ENCODE measurements at regions not wholly inside any gene's neighbourhood (a gene's known extent, or its start where the extent isn't known, plus 50 kb on each side); places are given as distances from the start of the nearest gene placed in this dataset.
A peak's percentile ranks its signal among the peaks of the same experiment; 100 is the strongest.

DNA sequence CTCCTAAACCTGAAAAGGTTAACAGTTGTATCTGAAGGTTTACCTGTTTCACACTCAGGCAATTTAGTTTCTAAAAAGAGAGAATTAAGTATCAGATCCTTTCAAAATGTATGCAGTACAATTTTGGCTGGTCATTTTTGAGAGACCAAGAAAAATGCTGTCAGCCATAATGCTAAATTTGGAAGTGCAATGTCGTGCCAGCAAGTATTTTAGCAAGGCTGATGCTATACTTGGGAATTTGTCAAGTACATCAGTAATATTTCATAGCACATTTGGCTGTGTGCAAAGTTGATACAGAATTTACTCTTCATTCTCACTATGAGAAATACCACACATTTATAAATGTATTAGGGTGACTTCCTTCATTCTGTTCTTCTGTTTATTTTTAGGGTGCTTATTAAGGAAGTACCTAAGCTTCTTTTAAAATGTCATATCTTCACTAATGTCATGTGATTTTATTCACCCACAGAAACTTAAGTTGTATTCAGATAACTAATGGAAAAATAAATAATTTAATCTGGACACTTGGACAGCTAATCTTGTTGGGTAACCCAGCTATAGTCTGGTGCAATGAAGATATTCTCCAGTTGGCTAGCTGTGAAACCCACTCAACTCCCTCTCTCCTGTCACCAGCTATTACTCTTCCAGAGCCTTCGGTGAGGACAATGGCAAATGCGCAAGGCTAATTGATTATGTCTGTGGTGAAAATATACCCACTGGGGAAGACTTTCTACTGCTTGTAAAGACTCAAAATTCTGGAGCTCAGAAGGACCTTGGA, 84.2 kb upstream of the TLL1 start:
- Histone ChIP-seq H3K27ac (ENCODE audit: low read length) (no peak overlapping the region), H3K36me3 (ENCODE audit: control insufficient read depth in 2 of 2, extremely low read depth in 1 of 2, insufficient read depth in 1 of 2, low read length in 1 of 2) (no peaks in the 10 kb centered on the region), H3K4me3 (ENCODE audit: control insufficient read depth in 1 of 2, extremely low read depth in 1 of 2, low read length in 1 of 2) (no peak overlapping the region), H3K9me3 (no peaks in the 10 kb centered on the region), H3K4me1 (ENCODE audit: control insufficient read depth in 1 of 2, extremely low read depth in 1 of 2, insufficient read depth in 2 of 2, low read length in 2 of 2) (no peaks in the 10 kb centered on the region), H3K27me3 (replicated peaks in 1 of 2; ENCODE audit: control insufficient read depth in 2 of 2, extremely low read depth in 1 of 2, insufficient read depth in 2 of 2, low read length in 1 of 2) (no peaks in the 10 kb centered on the region)
- ATAC-seq (replicated peaks in 1 of 4) (no peak), DNase-seq (no peak)
- no CpG with 5 or more reads among the region's 3 CpGs for WGBS (ENCODE audit: insufficient coverage)
- ChIA-PET POLR2A (no interaction called here), CTCF (interaction anchor here in 1 of 2 donors (0.6 kb wide), 1 partner anchor 365 kb away, joined by 3 read pairs; no protein-coding TSS in a partner anchor)
- Mint-ChIP-seq H3K27me3 (no peaks in the 10 kb centered on the region), H3K4me3 (no peak overlapping the region), H3K36me3 (no peaks in the 10 kb centered on the region), H3K4me1 (no peaks in the 10 kb centered on the region), H3K9me3 (peaks cover 0 to 12% (median 2%) of the 10 kb centered on the region in 3 donors), H3K27ac (no peak overlapping the region)

GRCh38 chr4:165793236-165793635, 79.8 kb upstream of the TLL1 start:
- Mint-ChIP-seq H3K4me3 (no peak overlapping the region), H3K9me3 (peaks cover 0 to 17% (median 8%) of the 10 kb centered on the region in 3 donors), H3K27ac (no peak overlapping the region), H3K4me1 (no peaks in the 10 kb centered on the region), H3K27me3 (no peaks in the 10 kb centered on the region), H3K36me3 (no peaks in the 10 kb centered on the region)
- ATAC-seq (replicated peaks in 1 of 4) (no peak), DNase-seq (no peak)
- no CpG with 5 or more reads among the region's 2 CpGs for WGBS (ENCODE audit: insufficient coverage)
- no peak overlapping the region for H3K4me3 ChIP-seq (ENCODE audit: control insufficient read depth in 1 of 2, extremely low read depth in 1 of 2, low read length in 1 of 2)
- H3K27me3 ChIP-seq (replicated peaks in 1 of 2; ENCODE audit: control insufficient read depth in 2 of 2, extremely low read depth in 1 of 2, insufficient read depth in 2 of 2, low read length in 1 of 2) = no peaks in the 10 kb centered on the region
- no peaks in the 10 kb centered on the region for H3K4me1 ChIP-seq (ENCODE audit: control insufficient read depth in 1 of 2, extremely low read depth in 1 of 2, insufficient read depth in 2 of 2, low read length in 2 of 2)
- no peak overlapping the region for H3K27ac ChIP-seq (ENCODE audit: low read length)
- no peaks in the 10 kb centered on the region for H3K36me3 ChIP-seq (ENCODE audit: control insufficient read depth in 2 of 2, extremely low read depth in 1 of 2, insufficient read depth in 1 of 2, low read length in 1 of 2)
- no peaks in the 10 kb centered on the region for H3K9me3 ChIP-seq
- ChIA-PET CTCF (no interaction called here), POLR2A (no interaction called here)

DNA sequence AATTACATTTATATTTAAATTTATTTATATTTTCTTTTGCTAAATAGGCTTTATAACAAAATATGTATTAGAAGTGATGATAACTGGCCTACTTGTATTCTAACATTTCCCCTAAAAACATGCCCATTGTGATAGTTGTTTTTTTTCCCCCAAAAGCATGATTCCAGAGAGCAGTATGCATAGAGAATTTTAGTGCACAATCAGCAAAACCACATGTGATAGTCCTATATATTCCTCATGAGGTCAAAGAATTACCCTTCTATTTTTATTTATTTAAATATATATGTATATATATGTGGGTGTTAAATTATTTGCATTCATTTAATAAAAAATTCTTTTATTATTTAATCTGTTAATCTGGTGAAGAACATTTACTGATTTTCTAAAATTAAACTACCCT, 78.2 kb upstream of the TLL1 start:
- ATAC-seq (replicated peaks in 1 of 4) (no peak), DNase-seq (no peak)
- Mint-ChIP-seq H3K9me3 (peaks cover 0 to 11% (median 6%) of the 10 kb centered on the region in 3 donors), H3K4me1 (no peaks in the 10 kb centered on the region), H3K36me3 (no peaks in the 10 kb centered on the region), H3K27me3 (no peaks in the 10 kb centered on the region), H3K4me3 (no peak overlapping the region), H3K27ac (no peak overlapping the region)
- Histone ChIP-seq H3K27me3 (replicated peaks in 1 of 2; ENCODE audit: control insufficient read depth in 2 of 2, extremely low read depth in 1 of 2, insufficient read depth in 2 of 2, low read length in 1 of 2) (no peaks in the 10 kb centered on the region), H3K9me3 (no peaks in the 10 kb centered on the region), H3K4me1 (ENCODE audit: control insufficient read depth in 1 of 2, extremely low read depth in 1 of 2, insufficient read depth in 2 of 2, low read length in 2 of 2) (no peaks in the 10 kb centered on the region), H3K27ac (ENCODE audit: low read length) (no peak overlapping the region), H3K36me3 (ENCODE audit: control insufficient read depth in 2 of 2, extremely low read depth in 1 of 2, insufficient read depth in 1 of 2, low read length in 1 of 2) (no peaks in the 10 kb centered on the region), H3K4me3 (ENCODE audit: control insufficient read depth in 1 of 2, extremely low read depth in 1 of 2, low read length in 1 of 2) (no peak overlapping the region)
- ChIA-PET POLR2A (no interaction called here), CTCF (no interaction called here)

GRCh38 chr4:165799384-165799815, 73.6 kb upstream of the TLL1 start:
- no peak overlapping the region for H3K27ac Mint-ChIP-seq
- peaks cover 0 to 6% (median 6%) of the 10 kb centered on the region in 3 donors for H3K9me3 Mint-ChIP-seq
- H3K36me3 Mint-ChIP-seq = no peaks in the 10 kb centered on the region
- H3K4me1 ChIP-seq (ENCODE audit: control insufficient read depth in 1 of 2, extremely low read depth in 1 of 2, insufficient read depth in 2 of 2, low read length in 2 of 2) = no peaks in the 10 kb centered on the region
- H3K4me3 Mint-ChIP-seq = no peak overlapping the region
- DNase-seq = peak in 1 of 35 experiments; percentile 3
- H3K27me3 ChIP-seq (replicated peaks in 1 of 2; ENCODE audit: control insufficient read depth in 2 of 2, extremely low read depth in 1 of 2, insufficient read depth in 2 of 2, low read length in 1 of 2) = no peaks in the 10 kb centered on the region
- 98% methylated on average over 18 of the region's 28 CpGs for WGBS (ENCODE audit: insufficient coverage)
- no peaks in the 10 kb centered on the region for H3K4me1 Mint-ChIP-seq
- H3K36me3 ChIP-seq (ENCODE audit: control insufficient read depth in 2 of 2, extremely low read depth in 1 of 2, insufficient read depth in 1 of 2, low read length in 1 of 2) = no peaks in the 10 kb centered on the region
- no peak for ATAC-seq (replicated peaks in 1 of 4)
- no peak overlapping the region for H3K27ac ChIP-seq (ENCODE audit: low read length)
- no peaks in the 10 kb centered on the region for H3K9me3 ChIP-seq
- no peaks in the 10 kb centered on the region for H3K27me3 Mint-ChIP-seq
- no peak overlapping the region for H3K4me3 ChIP-seq (ENCODE audit: control insufficient read depth in 1 of 2, extremely low read depth in 1 of 2, low read length in 1 of 2)
- CTCF ChIA-PET = no interaction called here
- POLR2A ChIA-PET = no interaction called here

- no peak for DNase-seq
- ChIA-PET CTCF (no interaction called here), POLR2A (no interaction called here)
- Mint-ChIP-seq H3K4me3 (no peak overlapping the region), H3K4me1 (no peaks in the 10 kb centered on the region), H3K36me3 (no peaks in the 10 kb centered on the region), H3K27ac (no peak overlapping the region), H3K9me3 (peaks cover 0 to 5% (median 2%) of the 10 kb centered on the region in 3 donors), H3K27me3 (no peaks in the 10 kb centered on the region)
- no peak overlapping the region for H3K27ac ChIP-seq (ENCODE audit: low read length)
- no peaks in the 10 kb centered on the region for H3K4me1 ChIP-seq (ENCODE audit: control insufficient read depth in 1 of 2, extremely low read depth in 1 of 2, insufficient read depth in 2 of 2, low read length in 2 of 2)
- no peak overlapping the region for H3K4me3 ChIP-seq (ENCODE audit: control insufficient read depth in 1 of 2, extremely low read depth in 1 of 2, low read length in 1 of 2)
- H3K9me3 ChIP-seq = no peaks in the 10 kb centered on the region
- no CpG with 5 or more reads among the region's 2 CpGs for WGBS (ENCODE audit: insufficient coverage)
- H3K27me3 ChIP-seq (replicated peaks in 1 of 2; ENCODE audit: control insufficient read depth in 2 of 2, extremely low read depth in 1 of 2, insufficient read depth in 2 of 2, low read length in 1 of 2) = no peaks in the 10 kb centered on the region
- no peaks in the 10 kb centered on the region for H3K36me3 ChIP-seq (ENCODE audit: control insufficient read depth in 2 of 2, extremely low read depth in 1 of 2, insufficient read depth in 1 of 2, low read length in 1 of 2)
- no peak for ATAC-seq (replicated peaks in 1 of 4)
Measured at GRCh38 chr4:165802452-165802851, 70.6 kb upstream of the TLL1 start.

DNA sequence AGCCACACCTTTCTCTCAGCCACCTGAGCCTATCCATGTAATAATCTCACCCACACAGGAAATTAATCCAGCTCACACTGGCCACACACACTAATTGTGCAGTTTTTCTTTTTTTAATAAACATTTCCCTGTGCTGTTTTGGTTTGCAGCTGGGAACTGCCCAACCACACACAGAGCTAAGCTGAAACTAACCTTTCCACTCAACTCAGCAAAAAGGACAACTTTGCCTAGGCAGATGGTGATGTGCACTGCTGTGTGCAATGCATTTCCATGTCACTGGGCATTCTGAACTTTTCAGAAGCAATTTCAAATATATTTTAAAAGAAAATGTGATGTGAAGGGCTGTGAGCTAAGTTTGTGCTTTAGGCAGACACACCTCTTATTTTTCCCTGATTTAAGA, 70.0 kb upstream of the TLL1 start:
- no peaks in the 10 kb centered on the region for H3K4me1 ChIP-seq (ENCODE audit: control insufficient read depth in 1 of 2, extremely low read depth in 1 of 2, insufficient read depth in 2 of 2, low read length in 2 of 2)
- Mint-ChIP-seq H3K36me3 (no peaks in the 10 kb centered on the region), H3K27me3 (no peaks in the 10 kb centered on the region), H3K9me3 (no peaks in the 10 kb centered on the region), H3K27ac (no peak overlapping the region), H3K4me1 (no peaks in the 10 kb centered on the region), H3K4me3 (no peak overlapping the region)
- no peak overlapping the region for H3K4me3 ChIP-seq (ENCODE audit: control insufficient read depth in 1 of 2, extremely low read depth in 1 of 2, low read length in 1 of 2)
- ChIA-PET CTCF (no interaction called here), POLR2A (no interaction called here)
- H3K27me3 ChIP-seq (replicated peaks in 1 of 2; ENCODE audit: control insufficient read depth in 2 of 2, extremely low read depth in 1 of 2, insufficient read depth in 2 of 2, low read length in 1 of 2) = no peaks in the 10 kb centered on the region
- no peaks in the 10 kb centered on the region for H3K9me3 ChIP-seq
- DNase-seq = no peak
- H3K27ac ChIP-seq (ENCODE audit: low read length) = no peak overlapping the region
- no peak for ATAC-seq (replicated peaks in 1 of 4)
- no peaks in the 10 kb centered on the region for H3K36me3 ChIP-seq (ENCODE audit: control insufficient read depth in 2 of 2, extremely low read depth in 1 of 2, insufficient read depth in 1 of 2, low read length in 1 of 2)

DNA sequence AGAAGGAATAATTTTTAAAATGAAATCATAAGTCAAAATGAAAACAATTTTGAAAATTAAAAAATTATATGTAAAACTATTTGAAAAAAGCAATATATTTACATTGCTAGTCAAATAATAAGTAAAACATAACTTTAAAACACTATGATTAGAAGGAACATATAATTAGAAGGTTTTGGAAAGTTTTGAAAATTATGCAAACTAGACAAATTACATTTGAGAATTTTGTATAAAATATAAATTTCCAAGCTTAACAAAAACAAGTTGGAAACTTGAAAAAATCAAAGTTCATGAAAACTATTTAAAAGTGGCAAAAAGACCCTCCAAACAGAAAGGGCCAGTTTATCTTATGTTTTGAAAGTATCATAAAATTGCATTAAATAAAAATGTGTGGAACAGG, 67.6 kb upstream of the TLL1 start:
- no peaks in the 10 kb centered on the region for H3K9me3 Mint-ChIP-seq
- H3K4me3 Mint-ChIP-seq = no peak overlapping the region
- ATAC-seq (replicated peaks in 1 of 4) (no peak), DNase-seq (no peak)
- Histone ChIP-seq H3K4me3 (ENCODE audit: control insufficient read depth in 1 of 2, extremely low read depth in 1 of 2, low read length in 1 of 2) (no peak overlapping the region), H3K4me1 (ENCODE audit: control insufficient read depth in 1 of 2, extremely low read depth in 1 of 2, insufficient read depth in 2 of 2, low read length in 2 of 2) (no peaks in the 10 kb centered on the region), H3K36me3 (ENCODE audit: control insufficient read depth in 2 of 2, extremely low read depth in 1 of 2, insufficient read depth in 1 of 2, low read length in 1 of 2) (no peaks in the 10 kb centered on the region), H3K9me3 (no peaks in the 10 kb centered on the region), H3K27ac (ENCODE audit: low read length) (no peak overlapping the region), H3K27me3 (replicated peaks in 1 of 2; ENCODE audit: control insufficient read depth in 2 of 2, extremely low read depth in 1 of 2, insufficient read depth in 2 of 2, low read length in 1 of 2) (no peaks in the 10 kb centered on the region)
- no peaks in the 10 kb centered on the region for H3K36me3 Mint-ChIP-seq
- H3K27me3 Mint-ChIP-seq = no peaks in the 10 kb centered on the region
- CTCF ChIA-PET = no interaction called here
- no peaks in the 10 kb centered on the region for H3K4me1 Mint-ChIP-seq
- H3K27ac Mint-ChIP-seq = no peak overlapping the region
- POLR2A ChIA-PET = no interaction called here

Data from T-cell (primary cell).